NT2/D1 (cell line): ENCODE measurements at regions not wholly inside any gene's neighbourhood (a gene's known extent, or its start where the extent isn't known, plus 50 kb on each side); places are given as distances from the start of the nearest gene placed in this dataset.

Source experiments
- SUZ12 ChIP-seq: IDR thresholded peaks from 2 replicates; pipeline ENCODE4 v1.6.1; 2011; ENCODE audit not compliant: insufficient read length, insufficient read depth; ENCODE audit errors: extremely low read depth
- YY1 ChIP-seq: IDR thresholded peaks from 2 replicates; pipeline ENCODE4 v1.6.1; 2011; ENCODE audit not compliant: insufficient read length, insufficient read depth

GRCh38 chr12:30181334-30181733, 397.6 kb upstream of the TMTC1 start:
- TF ChIP-seq YY1 (no peak), SUZ12 (no peak)
